ENCODE measurements at regions not wholly inside any gene's neighbourhood (a gene's known extent, or its start where the extent isn't known, plus 50 kb on each side); places are given as distances from the start of the nearest gene placed in this dataset.

DNA sequence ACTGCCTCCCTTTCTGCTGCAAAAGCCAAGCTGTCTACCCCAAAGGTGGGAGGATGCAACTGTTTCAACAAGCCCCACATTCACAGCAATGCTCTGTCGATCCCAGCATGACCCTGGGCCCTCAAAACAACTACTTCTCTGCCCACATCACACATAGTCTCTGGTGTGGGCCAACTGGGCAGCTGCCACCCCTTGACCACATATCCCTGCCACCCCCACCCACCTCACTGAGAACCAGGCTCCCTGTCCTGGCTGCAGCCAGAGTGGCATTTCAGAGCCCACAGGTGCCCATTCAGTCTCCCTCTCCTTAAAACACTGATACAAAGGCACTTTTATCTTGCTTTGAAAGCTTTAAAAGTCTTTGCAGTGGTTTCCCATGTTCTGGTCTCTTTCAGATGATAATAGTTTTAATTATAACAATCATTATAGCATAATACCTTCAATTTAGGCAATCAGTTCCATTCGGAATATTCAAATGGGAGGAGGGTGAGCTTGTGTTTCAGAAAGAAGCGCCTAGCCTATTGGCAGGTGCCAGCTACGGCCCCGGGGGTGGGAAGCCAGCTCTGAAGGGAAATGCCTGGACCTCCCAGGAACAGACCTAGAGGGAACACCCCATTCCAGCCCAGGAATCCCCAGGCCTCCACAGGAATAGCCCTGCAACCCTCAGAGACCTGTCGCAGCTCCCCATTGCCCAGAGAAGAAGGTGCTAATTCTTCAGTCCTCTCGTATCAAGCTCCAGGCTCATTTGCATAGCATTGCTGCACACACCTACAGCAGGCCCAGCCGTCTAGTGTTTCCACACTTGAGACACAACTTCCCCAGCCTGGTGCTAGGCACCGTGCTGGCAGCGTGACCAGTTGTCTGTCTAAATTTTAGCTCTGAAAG, 90.8 kb downstream of the C5orf15 start:
- TF ChIP-seq POLR2AphosphoS5 (IDR thresholded peaks at IDR 0.05), result no peak
- no peak for TF ChIP-seq EP300 (IDR thresholded peaks at IDR 0.05; ENCODE audit: low read depth)
- no peak for TF ChIP-seq POLR2A (IDR thresholded peaks at IDR 0.05)
- TF ChIP-seq, protein P1, sequence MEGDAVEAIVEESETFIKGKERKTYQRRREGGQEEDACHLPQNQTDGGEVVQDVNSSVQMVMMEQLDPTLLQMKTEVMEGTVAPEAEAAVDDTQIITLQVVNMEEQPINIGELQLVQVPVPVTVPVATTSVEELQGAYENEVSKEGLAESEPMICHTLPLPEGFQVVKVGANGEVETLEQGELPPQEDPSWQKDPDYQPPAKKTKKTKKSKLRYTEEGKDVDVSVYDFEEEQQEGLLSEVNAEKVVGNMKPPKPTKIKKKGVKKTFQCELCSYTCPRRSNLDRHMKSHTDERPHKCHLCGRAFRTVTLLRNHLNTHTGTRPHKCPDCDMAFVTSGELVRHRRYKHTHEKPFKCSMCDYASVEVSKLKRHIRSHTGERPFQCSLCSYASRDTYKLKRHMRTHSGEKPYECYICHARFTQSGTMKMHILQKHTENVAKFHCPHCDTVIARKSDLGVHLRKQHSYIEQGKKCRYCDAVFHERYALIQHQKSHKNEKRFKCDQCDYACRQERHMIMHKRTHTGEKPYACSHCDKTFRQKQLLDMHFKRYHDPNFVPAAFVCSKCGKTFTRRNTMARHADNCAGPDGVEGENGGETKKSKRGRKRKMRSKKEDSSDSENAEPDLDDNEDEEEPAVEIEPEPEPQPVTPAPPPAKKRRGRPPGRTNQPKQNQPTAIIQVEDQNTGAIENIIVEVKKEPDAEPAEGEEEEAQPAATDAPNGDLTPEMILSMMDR (IDR thresholded peaks at IDR 0.05), result no peak
- intact Hi-C loops (cut with DNase I; ENCODE audit: low total_unique reads), result loop anchor here (10.0 kb wide), 1 partner anchor 763 kb away; no protein-coding TSS in a partner anchor
- no peaks in the 10 kb centered on the region for H3K9me3 ChIP-seq
- no peak overlapping the region for H3K27ac ChIP-seq
- H3K4me3 ChIP-seq, result no peak overlapping the region
- no peak for DNase-seq
- WGBS, 2 donors (ENCODE audit: low coverage in 1 of 2), result 86 to 92% methylated on average over 1 to 10 of the region's 10 CpGs
- in situ Hi-C loops (cut with MboI; ENCODE audit: low pct_ligation_motif_present in 1 of 4, low pct_unique_long_range_greater_than_20kb in 1 of 4, low sequenced_read_pairs in 3 of 4), result no loop called here
- H3K27me3 ChIP-seq, result peaks cover 3% of the 10 kb centered on the region
- no peaks in the 10 kb centered on the region for H3K4me1 ChIP-seq
- H3K36me3 ChIP-seq, result no peaks in the 10 kb centered on the region

GRCh38 chr5:133876266-133876665, 92.2 kb downstream of the C5orf15 start:
- H3K36me3 ChIP-seq, result no peaks in the 10 kb centered on the region
- H3K27ac ChIP-seq, result no peak overlapping the region
- no peak overlapping the region for H3K4me3 ChIP-seq
- H3K4me1 ChIP-seq, result no peaks in the 10 kb centered on the region
- 72% methylated on average over 3 of the region's 3 CpGs; no CpG with 5 or more reads in 1 of the 2 donors for WGBS, 2 donors (ENCODE audit: low coverage in 1 of 2)
- H3K27me3 ChIP-seq, result no peaks in the 10 kb centered on the region
- intact Hi-C loops (cut with DNase I; ENCODE audit: low total_unique reads), result loop anchor here (10.0 kb wide), 1 partner anchor 761 kb away; no protein-coding TSS in a partner anchor
- H3K9me3 ChIP-seq, result no peaks in the 10 kb centered on the region
- TF ChIP-seq POLR2A (IDR thresholded peaks at IDR 0.05), result no peak
- TF ChIP-seq, protein P1 (IDR thresholded peaks at IDR 0.05), result no peak
- TF ChIP-seq EP300 (IDR thresholded peaks at IDR 0.05; ENCODE audit: low read depth), result no peak
- TF ChIP-seq POLR2AphosphoS5 (IDR thresholded peaks at IDR 0.05), result no peak
- DNase-seq, result no peak
- in situ Hi-C loops (cut with MboI; ENCODE audit: low pct_ligation_motif_present in 1 of 4, low pct_unique_long_range_greater_than_20kb in 1 of 4, low sequenced_read_pairs in 3 of 4), result no loop called here

DNA sequence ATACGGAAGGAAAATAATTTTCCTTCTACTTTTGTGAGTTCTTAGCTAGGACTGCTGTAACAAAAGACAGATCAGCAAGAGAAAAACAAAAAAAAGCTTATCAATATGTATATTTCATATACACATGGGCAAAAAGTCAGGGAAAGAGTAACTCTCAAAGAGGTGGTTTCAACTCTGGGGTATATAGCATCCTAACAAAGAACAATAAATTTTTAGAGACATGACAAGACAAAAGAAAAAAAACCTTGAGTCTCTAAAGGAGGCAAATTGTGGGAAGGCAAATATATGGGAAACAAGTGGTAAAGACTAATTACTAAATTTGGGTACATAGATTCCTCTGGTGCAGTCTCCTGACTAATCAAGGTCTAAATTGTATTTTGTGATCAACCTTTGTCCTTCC, 93.2 kb downstream of the C5orf15 start:
- Histone ChIP-seq H3K4me3 (no peak overlapping the region), H3K9me3 (no peaks in the 10 kb centered on the region), H3K27me3 (peaks cover 3% of the 10 kb centered on the region), H3K36me3 (no peaks in the 10 kb centered on the region), H3K27ac (no peak overlapping the region), H3K4me1 (no peaks in the 10 kb centered on the region)
- no peak for DNase-seq
- WGBS, 2 donors (ENCODE audit: low coverage in 1 of 2), result 90 to 100% methylated on average over 1 of the region's 1 CpG
- TF ChIP-seq, protein P1 (IDR thresholded peaks at IDR 0.05), result no peak
- no peak for TF ChIP-seq EP300 (IDR thresholded peaks at IDR 0.05; ENCODE audit: low read depth)
- no peak for TF ChIP-seq POLR2AphosphoS5 (IDR thresholded peaks at IDR 0.05)
- no peak for TF ChIP-seq POLR2A (IDR thresholded peaks at IDR 0.05)
- in situ Hi-C loops (cut with MboI; ENCODE audit: low pct_ligation_motif_present in 1 of 4, low pct_unique_long_range_greater_than_20kb in 1 of 4, low sequenced_read_pairs in 3 of 4), result no loop called here
- intact Hi-C loops (cut with DNase I; ENCODE audit: low total_unique reads), result loop anchor here (10.0 kb wide), 1 partner anchor 760 kb away; no protein-coding TSS in a partner anchor

DNA sequence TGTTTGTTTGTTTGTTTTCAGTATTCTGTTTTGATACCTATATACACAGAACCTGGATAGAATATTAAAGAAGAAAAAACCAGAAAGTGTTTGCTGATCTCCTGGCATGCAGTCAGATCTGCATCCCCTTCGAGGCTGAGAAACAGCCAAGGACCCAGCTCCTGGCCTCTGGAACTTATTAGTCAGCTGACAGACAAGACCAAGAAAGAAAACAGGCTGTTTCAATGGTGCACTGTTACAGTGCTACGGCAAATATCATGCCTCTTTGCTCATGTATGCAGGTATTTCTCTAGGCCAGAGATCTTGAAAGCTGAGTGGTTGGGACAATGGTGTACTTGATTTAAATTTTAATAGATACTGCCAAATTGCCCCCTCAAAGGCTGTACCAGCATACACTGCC, 95.0 kb downstream of the C5orf15 start:
- Histone ChIP-seq H3K36me3 (no peaks in the 10 kb centered on the region), H3K4me1 (no peaks in the 10 kb centered on the region), H3K27me3 (peaks cover 3% of the 10 kb centered on the region), H3K27ac (no peak overlapping the region), H3K4me3 (no peak overlapping the region), H3K9me3 (no peaks in the 10 kb centered on the region)
- in situ Hi-C loops (cut with MboI; ENCODE audit: low pct_ligation_motif_present in 1 of 4, low pct_unique_long_range_greater_than_20kb in 1 of 4, low sequenced_read_pairs in 3 of 4), result loop anchor here in 2 of 4 donors (25.0 kb wide), 3 partner anchors 436 to 761 kb away; no protein-coding TSS in a partner anchor
- no peak for DNase-seq
- intact Hi-C loops (cut with DNase I; ENCODE audit: low total_unique reads), result loop anchor here (10.0 kb wide), 1 partner anchor 759 kb away; no protein-coding TSS in a partner anchor
- 74% methylated on average over 2 of the region's 2 CpGs; no CpG with 5 or more reads in 1 of the 2 donors for WGBS, 2 donors (ENCODE audit: low coverage in 1 of 2)
- TF ChIP-seq EP300 (IDR thresholded peaks at IDR 0.05; ENCODE audit: low read depth) (no peak), POLR2AphosphoS5 (IDR thresholded peaks at IDR 0.05) (no peak), POLR2A (IDR thresholded peaks at IDR 0.05) (no peak)
- TF ChIP-seq, protein P1 (IDR thresholded peaks at IDR 0.05), result no peak
